ENCODE measurements at regions not wholly inside any gene's neighbourhood (a gene's known extent, or its start where the extent isn't known, plus 50 kb on each side); places are given as distances from the start of the nearest gene placed in this dataset.

DNA sequence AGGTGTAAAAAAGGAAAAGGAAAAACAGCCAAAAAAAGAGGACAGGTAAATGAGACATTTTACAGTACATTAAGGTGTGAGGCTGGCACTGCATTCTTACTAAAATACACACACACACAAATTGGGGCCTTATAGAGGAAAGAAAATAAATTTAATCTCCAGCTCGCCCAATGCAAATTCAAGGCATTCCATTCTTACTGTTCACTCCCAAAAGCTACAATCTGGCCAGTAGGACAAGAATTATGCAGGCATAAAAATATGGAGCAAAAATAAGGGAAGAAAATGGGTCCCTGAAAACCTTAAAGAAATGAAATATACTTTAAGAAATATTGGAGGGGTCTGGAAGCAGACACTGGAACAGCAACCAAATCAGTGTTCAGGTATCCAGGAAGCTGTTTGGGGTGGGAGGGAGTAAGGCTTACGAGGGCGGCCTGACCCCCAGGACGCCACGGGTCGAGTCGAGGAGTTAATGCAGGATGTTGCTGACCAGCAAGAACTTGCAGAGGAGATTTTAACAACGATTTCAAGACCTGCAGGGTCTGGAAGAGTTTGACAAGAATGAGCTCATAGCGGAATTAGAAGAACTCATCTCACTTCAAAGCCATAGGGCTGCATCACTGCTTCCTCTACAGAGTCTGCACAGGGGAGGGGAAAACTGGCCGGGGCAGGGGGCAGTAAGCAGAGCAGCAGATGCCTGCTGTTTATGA is 245.5 kb downstream of the TBL1XR1 start (continued):
- TF ChIP-seq SMAD4 (CRISPR knock-in tag; conservative IDR thresholded peaks at IDR 0.05) (no peak), ZNF707 (CRISPR knock-in tag; conservative IDR thresholded peaks at IDR 0.05) (no peak)

DNA sequence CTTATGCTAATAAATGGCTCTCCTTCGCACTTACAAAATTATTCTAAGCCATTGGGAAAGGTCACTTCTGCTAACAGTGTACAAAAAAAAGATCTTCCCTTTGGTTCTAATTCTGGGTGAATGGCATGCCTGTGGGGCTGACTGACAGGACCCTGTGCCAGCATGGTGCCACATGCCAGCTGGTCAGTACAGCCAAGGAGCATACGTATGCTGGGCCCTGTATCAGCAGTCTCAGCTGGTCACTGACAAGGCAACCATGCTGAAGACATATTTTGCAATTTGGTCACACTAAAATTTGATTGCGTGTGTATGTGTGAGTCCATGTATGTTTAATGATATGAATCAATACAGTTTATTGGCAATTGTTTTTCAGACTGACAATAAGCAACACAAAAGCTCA is 246.1 kb downstream of the TBL1XR1 start:
- Histone ChIP-seq H3K4me2 (ENCODE audit: insufficient read depth, low read length) (no peak overlapping the region), H3K4me1 (replicated peaks in 1 of 2; ENCODE audit: control insufficient read depth in 2 of 2, insufficient read depth in 2 of 2, low read length in 2 of 2) (no peaks in the 10 kb centered on the region), H2AFZ (ENCODE audit: low read depth, low read length) (no peak overlapping the region), H3K36me3 (ENCODE audit: control insufficient read depth, insufficient read depth, low read length) (no peaks in the 10 kb centered on the region), H3K79me2 (ENCODE audit: control insufficient read depth, insufficient read depth, low read length) (no peaks in the 10 kb centered on the region), H3K9me3 (replicated peaks; ENCODE audit: control insufficient read depth, insufficient read depth, low read depth, low read length) (no peaks in the 10 kb centered on the region), H3K4me3 (no peak overlapping the region), H3K9ac (ENCODE audit: insufficient read depth in 1 of 2, low read depth in 2 of 2, low read length in 2 of 2) (no peak overlapping the region), H3K27ac (ENCODE audit: extremely low read depth, low read depth, low read length) (no peak overlapping the region), H4K20me1 (replicated peaks; ENCODE audit: control insufficient read depth, insufficient read depth, low read length) (no peaks in the 10 kb centered on the region), H3K27me3 (ENCODE audit: control insufficient read depth in 2 of 2, insufficient read depth in 2 of 2, low read length in 2 of 2) (no peaks in the 10 kb centered on the region; a peak in 1 of 5 replicates), H3K9me1 (ENCODE audit: control insufficient read depth, insufficient read depth, low read length) (no peaks in the 10 kb centered on the region)
- DNase-seq (ENCODE audit: extremely low read depth in 1 of 4, low spot score in 3 of 4) (no peak), FAIRE-seq (no peak), ATAC-seq (no peak)
- intact Hi-C loops (cut with micrococcal nuclease) (no loop called here), in situ Hi-C loops (cut with MboI) (no loop called here)
- BruUV-seq (replicated peaks) = no TSS peak
- ChIA-PET POLR2A (no interaction called here), CTCF (ENCODE audit: low intra/inter-chr PET ratio) (no interaction called here)
- no peak for TF ChIP-seq ZNF717 (CRISPR knock-in tag; IDR thresholded peaks at IDR 0.05)
- TF ChIP-seq, protein P1, sequence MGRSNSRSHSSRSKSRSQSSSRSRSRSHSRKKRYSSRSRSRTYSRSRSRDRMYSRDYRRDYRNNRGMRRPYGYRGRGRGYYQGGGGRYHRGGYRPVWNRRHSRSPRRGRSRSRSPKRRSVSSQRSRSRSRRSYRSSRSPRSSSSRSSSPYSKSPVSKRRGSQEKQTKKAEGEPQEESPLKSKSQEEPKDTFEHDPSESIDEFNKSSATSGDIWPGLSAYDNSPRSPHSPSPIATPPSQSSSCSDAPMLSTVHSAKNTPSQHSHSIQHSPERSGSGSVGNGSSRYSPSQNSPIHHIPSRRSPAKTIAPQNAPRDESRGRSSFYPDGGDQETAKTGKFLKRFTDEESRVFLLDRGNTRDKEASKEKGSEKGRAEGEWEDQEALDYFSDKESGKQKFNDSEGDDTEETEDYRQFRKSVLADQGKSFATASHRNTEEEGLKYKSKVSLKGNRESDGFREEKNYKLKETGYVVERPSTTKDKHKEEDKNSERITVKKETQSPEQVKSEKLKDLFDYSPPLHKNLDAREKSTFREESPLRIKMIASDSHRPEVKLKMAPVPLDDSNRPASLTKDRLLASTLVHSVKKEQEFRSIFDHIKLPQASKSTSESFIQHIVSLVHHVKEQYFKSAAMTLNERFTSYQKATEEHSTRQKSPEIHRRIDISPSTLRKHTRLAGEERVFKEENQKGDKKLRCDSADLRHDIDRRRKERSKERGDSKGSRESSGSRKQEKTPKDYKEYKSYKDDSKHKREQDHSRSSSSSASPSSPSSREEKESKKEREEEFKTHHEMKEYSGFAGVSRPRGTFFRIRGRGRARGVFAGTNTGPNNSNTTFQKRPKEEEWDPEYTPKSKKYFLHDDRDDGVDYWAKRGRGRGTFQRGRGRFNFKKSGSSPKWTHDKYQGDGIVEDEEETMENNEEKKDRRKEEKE (IDR thresholded peaks at IDR 0.05; ENCODE audit: borderline replicate concordance in 1 of 2, control insufficient read depth in 1 of 2, low read depth in 2 of 2, low read length in 1 of 2) = no peak
- no peak for TF ChIP-seq RB1 (IDR thresholded peaks at IDR 0.05; ENCODE audit: low read depth)
- TF ChIP-seq, protein P2, sequence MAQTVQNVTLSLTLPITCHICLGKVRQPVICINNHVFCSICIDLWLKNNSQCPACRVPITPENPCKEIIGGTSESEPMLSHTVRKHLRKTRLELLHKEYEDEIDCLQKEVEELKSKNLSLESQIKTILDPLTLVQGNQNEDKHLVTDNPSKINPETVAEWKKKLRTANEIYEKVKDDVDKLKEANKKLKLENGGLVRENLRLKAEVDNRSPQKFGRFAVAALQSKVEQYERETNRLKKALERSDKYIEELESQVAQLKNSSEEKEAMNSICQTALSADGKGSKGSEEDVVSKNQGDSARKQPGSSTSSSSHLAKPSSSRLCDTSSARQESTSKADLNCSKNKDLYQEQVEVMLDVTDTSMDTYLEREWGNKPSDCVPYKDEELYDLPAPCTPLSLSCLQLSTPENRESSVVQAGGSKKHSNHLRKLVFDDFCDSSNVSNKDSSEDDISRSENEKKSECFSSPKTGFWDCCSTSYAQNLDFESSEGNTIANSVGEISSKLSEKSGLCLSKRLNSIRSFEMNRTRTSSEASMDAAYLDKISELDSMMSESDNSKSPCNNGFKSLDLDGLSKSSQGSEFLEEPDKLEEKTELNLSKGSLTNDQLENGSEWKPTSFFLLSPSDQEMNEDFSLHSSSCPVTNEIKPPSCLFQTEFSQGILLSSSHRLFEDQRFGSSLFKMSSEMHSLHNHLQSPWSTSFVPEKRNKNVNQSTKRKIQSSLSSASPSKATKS (CRISPR knock-in tag; IDR thresholded peaks at IDR 0.05) = no peak
- WGBS (ENCODE audit: insufficient coverage, low coverage, missing lambda C conversion rate) = 17% methylated on average over 3 of the region's 3 CpGs

All from K562 (cell line).